ENCODE measurements at regions not wholly inside any gene's neighbourhood (a gene's known extent, or its start where the extent isn't known, plus 50 kb on each side); places are given as distances from the start of the nearest gene placed in this dataset.
"Not testable (repeated sequence)": the region's sequence is repeated elsewhere in the genome, so short reads cannot be mapped to it uniquely, and the experiment has no call there.

DNA sequence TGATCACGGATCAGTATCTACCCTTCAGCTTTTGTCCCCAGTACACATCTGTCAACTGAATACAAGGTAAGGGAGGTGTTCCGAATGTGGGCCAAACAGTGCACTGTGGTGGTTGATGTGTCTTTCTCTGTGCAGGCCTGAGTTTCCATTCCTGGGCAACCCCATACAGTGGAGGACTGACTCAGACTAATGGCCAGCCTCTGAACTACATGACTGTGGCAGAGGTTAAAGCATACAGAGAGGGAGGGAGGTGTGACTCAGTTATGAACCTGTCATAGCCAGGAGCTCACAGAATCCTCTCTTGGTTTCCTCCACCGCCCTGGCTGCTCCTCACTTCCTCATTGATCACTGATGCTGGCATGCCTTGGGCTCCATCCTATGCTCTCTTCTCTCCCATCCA, 136.4 kb upstream of the TAS2R1 start:
- Mint-ChIP-seq H3K27ac (ENCODE audit: low read depth, unreplicated experiment) (no peak overlapping the region), H3K27me3 (ENCODE audit: insufficient read depth, unreplicated experiment) (no peaks in the 10 kb centered on the region), H3K4me3 (ENCODE audit: unreplicated experiment) (no peak overlapping the region), H3K4me1 (ENCODE audit: insufficient read depth, unreplicated experiment) (no peaks in the 10 kb centered on the region), H3K9me3 (ENCODE audit: unreplicated experiment) (peaks cover 8% of the 10 kb centered on the region), H3K36me3 (ENCODE audit: insufficient read depth, unreplicated experiment) (no peaks in the 10 kb centered on the region)
- CTCF ChIA-PET = interaction anchor here (1.1 kb wide), 1 partner anchor 12 kb away, joined by 3 read pairs; no protein-coding TSS in a partner anchor
- no TSS peak for BruUV-seq (replicated peaks)
- intact Hi-C loops (cut with micrococcal nuclease) = no loop called here
- TF ChIP-seq, protein P1, sequence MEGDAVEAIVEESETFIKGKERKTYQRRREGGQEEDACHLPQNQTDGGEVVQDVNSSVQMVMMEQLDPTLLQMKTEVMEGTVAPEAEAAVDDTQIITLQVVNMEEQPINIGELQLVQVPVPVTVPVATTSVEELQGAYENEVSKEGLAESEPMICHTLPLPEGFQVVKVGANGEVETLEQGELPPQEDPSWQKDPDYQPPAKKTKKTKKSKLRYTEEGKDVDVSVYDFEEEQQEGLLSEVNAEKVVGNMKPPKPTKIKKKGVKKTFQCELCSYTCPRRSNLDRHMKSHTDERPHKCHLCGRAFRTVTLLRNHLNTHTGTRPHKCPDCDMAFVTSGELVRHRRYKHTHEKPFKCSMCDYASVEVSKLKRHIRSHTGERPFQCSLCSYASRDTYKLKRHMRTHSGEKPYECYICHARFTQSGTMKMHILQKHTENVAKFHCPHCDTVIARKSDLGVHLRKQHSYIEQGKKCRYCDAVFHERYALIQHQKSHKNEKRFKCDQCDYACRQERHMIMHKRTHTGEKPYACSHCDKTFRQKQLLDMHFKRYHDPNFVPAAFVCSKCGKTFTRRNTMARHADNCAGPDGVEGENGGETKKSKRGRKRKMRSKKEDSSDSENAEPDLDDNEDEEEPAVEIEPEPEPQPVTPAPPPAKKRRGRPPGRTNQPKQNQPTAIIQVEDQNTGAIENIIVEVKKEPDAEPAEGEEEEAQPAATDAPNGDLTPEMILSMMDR (IDR thresholded peaks at IDR 0.05; ENCODE audit: unreplicated experiment) = no peak
- POLR2A ChIA-PET = no interaction called here
- no peak for DNase-seq (ENCODE audit: unreplicated experiment)

DNA sequence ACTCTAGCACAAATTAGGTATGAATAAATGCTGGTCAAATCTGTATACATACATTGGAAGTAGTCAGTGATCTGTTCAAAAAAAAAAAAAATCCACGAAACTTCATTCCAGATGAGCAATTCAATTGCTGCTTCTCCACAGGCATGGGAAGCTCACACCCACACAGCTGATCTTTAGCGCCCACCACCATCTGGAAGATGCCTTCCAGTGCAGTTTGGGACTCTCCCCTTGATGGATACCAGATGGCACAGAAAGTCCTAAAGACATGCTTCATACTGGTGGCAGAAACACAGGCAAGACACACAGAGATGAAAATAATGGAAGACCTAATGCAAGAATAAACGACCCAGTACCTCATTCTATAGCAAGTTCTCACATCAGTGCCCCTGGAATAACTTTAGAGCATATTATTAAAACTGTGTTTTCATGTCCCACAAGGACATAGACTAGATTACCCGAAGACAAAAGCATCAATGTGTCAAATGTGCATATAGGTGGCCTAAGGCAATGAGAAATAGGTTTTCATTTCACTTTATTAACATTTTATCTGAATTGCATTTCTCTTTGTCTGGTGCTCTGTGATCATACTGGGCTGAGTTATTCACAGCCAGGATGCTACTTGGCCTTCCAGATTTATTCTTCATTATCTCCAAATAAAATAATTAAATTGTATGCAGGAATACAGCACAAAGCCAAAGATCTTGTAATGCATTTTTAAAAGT, 135.4 kb upstream of the TAS2R1 start:
- Mint-ChIP-seq H3K9me3 (ENCODE audit: unreplicated experiment) (peaks cover 8% of the 10 kb centered on the region), H3K4me1 (ENCODE audit: insufficient read depth, unreplicated experiment) (no peaks in the 10 kb centered on the region), H3K27me3 (ENCODE audit: insufficient read depth, unreplicated experiment) (no peaks in the 10 kb centered on the region), H3K36me3 (ENCODE audit: insufficient read depth, unreplicated experiment) (no peaks in the 10 kb centered on the region), H3K4me3 (ENCODE audit: unreplicated experiment) (no peak overlapping the region), H3K27ac (ENCODE audit: low read depth, unreplicated experiment) (no peak overlapping the region)
- CTCF ChIA-PET = interaction anchor here (0.5 kb wide), 1 partner anchor 172 kb away, joined by 4 read pairs; no protein-coding TSS in a partner anchor
- DNase-seq (ENCODE audit: unreplicated experiment) = no peak
- no TSS peak for BruUV-seq (replicated peaks)
- TF ChIP-seq, protein P1 (IDR thresholded peaks at IDR 0.05; ENCODE audit: unreplicated experiment) = no peak
- POLR2A ChIA-PET = no interaction called here
- intact Hi-C loops (cut with micrococcal nuclease) = no loop called here

DNA sequence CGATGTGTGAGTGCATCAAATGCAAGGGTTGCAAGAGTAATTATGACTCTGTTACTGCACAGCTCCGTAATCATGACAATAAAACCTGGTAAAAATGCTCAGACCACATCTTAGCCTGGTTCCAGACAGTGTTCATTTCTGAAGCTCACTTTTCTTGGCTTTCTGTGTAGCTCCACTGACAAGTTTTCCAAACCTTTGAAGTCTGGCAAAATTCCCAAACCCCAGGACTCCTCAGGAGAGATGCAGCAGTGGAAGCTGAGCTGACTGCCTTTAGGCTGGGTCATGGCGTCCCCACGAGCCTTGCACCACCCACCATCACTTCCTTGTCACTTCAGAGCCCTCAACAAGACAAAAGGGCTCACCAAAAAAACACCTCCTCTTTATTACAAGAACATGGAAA, 131.6 kb upstream of the TAS2R1 start:
- intact Hi-C loops (cut with micrococcal nuclease) = no loop called here
- no peak overlapping the region for H3K27ac Mint-ChIP-seq (ENCODE audit: low read depth, unreplicated experiment)
- no peak for DNase-seq (ENCODE audit: unreplicated experiment)

DNA sequence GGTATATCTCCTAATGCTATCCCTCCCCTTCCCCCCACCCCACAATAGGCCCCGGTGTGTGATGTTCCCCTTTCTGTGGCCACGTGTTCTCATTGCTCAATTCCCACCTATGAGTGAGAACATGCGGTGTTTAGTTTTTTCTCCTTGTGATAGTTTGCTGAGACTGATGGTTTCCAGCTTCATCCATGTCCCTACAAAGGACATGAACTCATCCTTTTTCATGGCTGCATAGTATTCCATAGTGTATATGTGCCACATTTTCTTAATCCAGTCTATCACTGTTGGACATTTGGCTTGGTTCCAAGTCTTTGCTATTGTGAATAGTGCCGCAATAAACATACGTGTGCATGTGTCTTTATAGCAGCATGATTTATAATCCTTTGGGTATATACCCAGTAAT, 122.5 kb upstream of the TAS2R1 start:
- intact Hi-C loops (cut with micrococcal nuclease); H3K27me3 Mint-ChIP-seq (ENCODE audit: insufficient read depth, unreplicated experiment); BruUV-seq (replicated peaks); H3K4me3 Mint-ChIP-seq (ENCODE audit: unreplicated experiment); CTCF ChIA-PET; H3K36me3 Mint-ChIP-seq (ENCODE audit: insufficient read depth, unreplicated experiment); H3K9me3 Mint-ChIP-seq (ENCODE audit: unreplicated experiment); DNase-seq (ENCODE audit: unreplicated experiment); H3K4me1 Mint-ChIP-seq (ENCODE audit: insufficient read depth, unreplicated experiment); POLR2A ChIA-PET; H3K27ac Mint-ChIP-seq (ENCODE audit: low read depth, unreplicated experiment): not testable (repeated sequence)

More for the DNA sequence above, 131.6 kb upstream of the TAS2R1 start:
- Mint-ChIP-seq H3K4me1 (ENCODE audit: insufficient read depth, unreplicated experiment) (no peaks in the 10 kb centered on the region), H3K27me3 (ENCODE audit: insufficient read depth, unreplicated experiment) (no peaks in the 10 kb centered on the region), H3K9me3 (ENCODE audit: unreplicated experiment) (no peaks in the 10 kb centered on the region), H3K36me3 (ENCODE audit: insufficient read depth, unreplicated experiment) (no peaks in the 10 kb centered on the region), H3K4me3 (ENCODE audit: unreplicated experiment) (no peak overlapping the region)
- no TSS peak for BruUV-seq (replicated peaks)
- TF ChIP-seq, protein P1 (IDR thresholded peaks at IDR 0.05; ENCODE audit: unreplicated experiment) = no peak
- ChIA-PET CTCF (interaction anchor here (0.6 kb wide), 1 partner anchor 245 kb away, joined by 4 read pairs; no protein-coding TSS in a partner anchor), POLR2A (interaction anchor here (0.7 kb wide), 1 partner anchor 89 kb away, joined by 3 read pairs; no protein-coding TSS in a partner anchor)

All from MCF 10A (cell line).